NCI-H1694 treated with DMSO at 0.1 percent for 48 hours (cell line): ENCODE measurements at regions not wholly inside any gene's neighbourhood (a gene's known extent, or its start where the extent isn't known, plus 50 kb on each side); places are given as distances from the start of the nearest gene placed in this dataset.
"Not testable (repeated sequence)": the region's sequence is repeated elsewhere in the genome, so short reads cannot be mapped to it uniquely, and the experiment has no call there.

ENCODE experiments used
- DNase-seq: peaks from one replicate; lab custom pipeline; 2025; lab: John Stamatoyannopoulos, UW

GRCh38 chr7:16266877-16267276 is 154.5 kb downstream of the CRPPA start:
- no peak for DNase-seq

GRCh38 chr7:16266470-16266869 is 154.9 kb downstream of the CRPPA start:
- DNase-seq = not testable (repeated sequence)

- no peak for DNase-seq
These were observed 155.4 kb downstream of the CRPPA start for GRCh38 chr7:16265863-16266458.

- no peak for DNase-seq
These were observed 156.2 kb downstream of the CRPPA start for GRCh38 chr7:16264823-16265804.

- no peak for DNase-seq
These were observed 157.1 kb downstream of the CRPPA start for GRCh38 chr7:16264036-16264819.

- not testable (repeated sequence) for DNase-seq
These were observed 158.0 kb downstream of the CRPPA start for GRCh38 chr7:16263377-16263776.

- no peak for DNase-seq
These were observed 159.7 kb downstream of the CRPPA start for GRCh38 chr7:16261654-16262053.

GRCh38 chr7:16261100-16261499 is 160.2 kb downstream of the CRPPA start:
- DNase-seq = no peak

GRCh38 chr7:16260236-16260728 is 161.1 kb downstream of the CRPPA start:
- no peak for DNase-seq

- DNase-seq = not testable (repeated sequence)
These were observed 164.9 kb downstream of the CRPPA start for GRCh38 chr7:16256419-16256818.

GRCh38 chr7:16255952-16256351 is 165.4 kb downstream of the CRPPA start:
- DNase-seq = not testable (repeated sequence)

- not testable (repeated sequence) for DNase-seq
These were observed 170.7 kb downstream of the CRPPA start for GRCh38 chr7:16250655-16251054.

- not testable (repeated sequence) for DNase-seq
These were observed 172.1 kb downstream of the CRPPA start for GRCh38 chr7:16249204-16249603.

- DNase-seq = not testable (repeated sequence)
These were observed 172.8 kb downstream of the CRPPA start for GRCh38 chr7:16248556-16248955.

GRCh38 chr7:16244469-16244868 is 176.9 kb downstream of the CRPPA start:
- no peak for DNase-seq

- DNase-seq = no peak
These were observed 178.4 kb downstream of the CRPPA start for GRCh38 chr7:16242920-16243319.

GRCh38 chr7:16241017-16241416 is 180.3 kb downstream of the CRPPA start:
- no peak for DNase-seq

- no peak for DNase-seq
These were observed 185.0 kb downstream of the CRPPA start for GRCh38 chr7:16236381-16236780.

GRCh38 chr7:16235147-16236114 is 185.9 kb downstream of the CRPPA start:
- no peak for DNase-seq

- DNase-seq = no peak
These were observed 186.7 kb downstream of the CRPPA start for GRCh38 chr7:16234493-16235146.
